HG03575 (cell line): ENCODE measurements at regions not wholly inside any gene's neighbourhood (a gene's known extent, or its start where the extent isn't known, plus 50 kb on each side); places are given as distances from the start of the nearest gene placed in this dataset.

ENCODE experiments used
- ATAC-seq: cut with Tn5 transposase; IDR thresholded peaks from one replicate; pipeline ENCODE4 v1.9.1; 2021; ENCODE audit not compliant: unreplicated experiment, insufficient number of reproducible peaks, low FRiP score; ENCODE audit errors: extremely low read depth

DNA sequence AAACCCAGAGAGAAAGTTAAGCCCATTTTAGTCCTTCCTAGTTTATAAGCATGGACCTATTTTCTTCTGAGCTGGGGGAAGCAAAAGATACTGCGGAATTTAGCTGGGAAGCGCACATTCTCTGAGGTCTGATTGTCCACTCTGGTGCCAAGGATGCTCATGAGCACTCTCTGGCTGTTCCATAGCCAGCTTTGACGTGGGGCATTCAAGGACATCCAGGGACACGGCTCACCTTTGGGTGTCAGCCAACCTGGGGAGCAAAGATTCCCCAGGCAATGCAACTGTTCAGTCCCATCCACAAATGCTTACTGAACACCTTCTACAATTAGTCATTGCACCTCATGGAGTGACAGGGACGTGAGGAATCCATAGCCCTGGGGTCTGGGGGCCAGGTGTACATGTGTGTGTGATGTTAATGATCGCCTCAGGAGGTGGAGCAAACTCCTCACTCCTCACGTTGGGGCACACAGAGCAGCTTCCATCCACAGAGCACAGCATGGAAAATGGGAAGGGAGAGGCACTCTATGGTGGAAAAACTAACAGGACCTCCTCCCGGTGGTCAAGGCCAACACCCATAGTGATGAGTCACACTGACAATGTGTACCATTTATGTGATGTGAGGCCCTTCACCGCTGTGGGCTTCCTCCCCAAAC is 67.5 kb upstream of the IGFBP3 start:
- ATAC-seq = no peak

DNA sequence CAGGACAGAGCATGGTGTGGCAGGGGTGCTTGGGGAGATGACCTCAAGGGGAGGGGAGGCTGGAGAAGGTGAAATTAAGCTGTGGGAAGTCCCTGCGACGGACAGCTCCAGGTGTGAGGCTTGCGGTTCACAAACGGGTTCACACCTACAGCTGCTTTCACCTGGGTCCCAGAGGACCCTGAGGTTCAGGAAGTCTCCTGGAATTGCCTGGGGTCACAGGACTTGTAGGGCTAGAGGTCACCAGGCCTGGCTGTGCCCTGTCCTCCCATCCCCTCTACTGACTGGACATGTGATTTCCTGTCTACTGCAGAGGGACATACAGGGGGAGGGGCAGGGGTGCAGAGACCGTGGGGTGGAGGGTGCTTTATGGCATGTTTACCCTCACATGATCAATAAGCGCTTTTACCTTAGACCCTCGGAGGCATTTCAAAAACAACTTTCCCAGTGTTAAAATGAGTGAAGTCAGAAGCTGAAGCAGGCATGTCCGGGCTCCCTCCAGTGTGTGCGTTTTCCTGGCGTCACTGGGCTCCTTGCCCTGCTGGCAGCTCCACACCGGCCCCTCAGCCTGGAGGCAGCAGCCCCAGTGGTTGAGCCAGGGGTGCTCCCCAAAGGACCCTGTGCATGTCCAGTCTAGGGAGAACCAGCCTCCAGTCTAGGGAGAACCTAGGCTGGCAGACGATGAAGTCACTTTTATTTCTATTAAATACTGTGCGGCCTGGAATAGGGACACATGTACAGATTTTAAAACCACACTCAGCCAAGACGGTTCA is 66.6 kb upstream of the IGFBP3 start:
- no peak for ATAC-seq

DNA sequence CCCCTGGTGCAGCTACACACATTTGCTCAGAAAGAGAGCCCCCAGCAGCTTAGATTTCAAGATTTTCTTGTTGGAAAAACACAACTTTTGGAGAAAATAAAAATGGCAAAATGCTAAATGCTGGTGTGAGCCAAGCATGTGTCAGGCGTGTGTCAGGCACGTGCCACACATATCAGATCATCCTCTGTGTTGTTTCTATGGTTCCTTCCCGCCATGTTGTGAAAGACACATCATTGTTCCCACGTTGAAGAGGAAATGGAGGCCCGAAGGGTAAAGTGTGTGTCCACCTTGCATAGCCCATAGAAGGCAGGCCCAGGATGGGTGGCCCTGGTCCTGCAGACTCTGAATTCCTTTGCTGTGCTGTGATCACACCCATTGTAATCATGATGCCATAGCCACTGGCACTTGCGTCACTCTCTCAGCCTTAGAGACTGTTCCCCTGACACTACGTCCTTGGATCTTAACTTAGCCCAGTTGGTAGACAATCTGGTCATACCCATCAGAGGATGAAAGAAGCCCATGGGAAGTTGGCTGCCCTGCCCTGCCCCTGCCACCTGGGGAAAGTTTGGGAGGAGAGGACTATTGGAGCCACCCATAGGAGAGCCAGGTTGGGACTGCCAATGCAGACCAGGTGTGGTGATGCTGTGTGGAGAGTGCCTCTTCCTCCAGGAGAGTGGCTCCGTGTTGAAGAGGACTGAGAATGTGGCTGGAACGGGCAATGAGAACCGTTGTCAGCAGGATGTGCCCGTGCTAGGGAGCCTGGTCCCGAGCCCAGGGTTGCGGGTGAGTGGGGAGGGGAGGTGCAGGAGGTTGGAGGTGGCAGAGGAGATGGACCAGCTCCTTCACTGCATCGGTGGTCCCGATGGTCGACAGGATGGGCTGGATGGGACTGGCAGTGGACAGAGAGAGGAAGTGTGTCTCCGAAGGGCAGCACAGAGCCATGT is 65.6 kb upstream of the IGFBP3 start:
- ATAC-seq = no peak

DNA sequence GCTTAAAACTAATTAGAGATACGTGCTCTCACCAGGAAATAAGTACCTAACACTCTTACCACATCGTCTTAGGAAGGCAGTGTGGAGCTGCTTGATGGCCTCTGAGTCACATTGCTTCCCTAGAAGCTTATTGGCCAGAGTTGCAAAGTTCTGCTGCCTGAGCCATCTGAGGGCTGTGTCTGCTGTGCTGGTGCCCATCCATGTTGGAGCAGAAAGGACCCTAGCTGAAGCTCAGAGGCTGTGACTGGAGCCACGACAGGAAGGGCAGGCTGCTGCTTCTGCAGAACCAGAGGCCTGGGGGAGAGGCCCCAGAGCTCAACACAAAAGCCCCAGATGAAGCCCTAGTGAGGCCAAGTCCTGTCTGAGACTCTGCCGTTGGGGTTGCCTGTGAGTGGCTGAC is 64.8 kb upstream of the IGFBP3 start:
- ATAC-seq = no peak

DNA sequence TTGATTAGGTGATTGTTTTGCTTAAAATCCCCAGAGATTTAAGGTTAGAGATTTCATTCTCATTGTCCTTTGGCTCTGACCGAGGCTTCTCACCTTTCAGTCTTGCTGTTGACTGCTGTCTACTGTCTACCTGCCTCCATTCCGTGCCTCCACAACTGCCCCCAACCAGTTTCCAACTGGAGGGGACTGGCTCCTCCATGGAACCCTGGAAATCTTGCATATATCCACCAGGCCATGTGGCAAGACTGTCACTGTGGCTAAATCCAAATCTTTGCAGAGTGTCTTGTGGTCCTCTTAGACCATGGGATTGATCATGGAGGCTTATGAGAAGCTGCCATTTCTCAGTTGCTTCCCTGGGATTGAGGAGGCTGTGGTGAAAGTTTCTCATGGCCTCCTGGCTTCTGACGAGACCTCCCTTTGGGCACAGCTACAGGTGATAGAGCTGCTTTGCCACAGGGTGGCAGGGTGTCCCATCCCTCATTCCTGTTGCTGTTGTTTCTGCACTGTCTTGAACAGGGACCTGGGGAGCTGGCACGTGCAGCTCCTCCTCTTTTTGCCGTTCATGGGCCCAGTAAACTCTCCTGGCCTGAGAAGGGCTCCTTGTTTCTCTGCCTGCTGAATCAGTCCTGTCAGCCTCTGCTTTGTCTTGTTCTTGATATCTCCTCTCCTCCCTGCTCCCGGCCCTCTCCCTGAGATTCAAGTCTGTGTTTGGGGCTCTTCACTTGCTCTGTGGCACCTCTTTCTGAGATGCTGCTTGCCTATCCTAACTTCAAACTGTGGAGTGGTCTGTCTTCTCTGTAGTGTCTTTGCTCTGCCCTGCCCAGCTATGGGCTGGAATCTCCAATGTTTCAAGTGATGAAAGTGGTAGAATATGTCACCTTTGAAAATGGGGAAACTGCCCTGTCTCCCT is 63.6 kb upstream of the IGFBP3 start:
- no peak for ATAC-seq

DNA sequence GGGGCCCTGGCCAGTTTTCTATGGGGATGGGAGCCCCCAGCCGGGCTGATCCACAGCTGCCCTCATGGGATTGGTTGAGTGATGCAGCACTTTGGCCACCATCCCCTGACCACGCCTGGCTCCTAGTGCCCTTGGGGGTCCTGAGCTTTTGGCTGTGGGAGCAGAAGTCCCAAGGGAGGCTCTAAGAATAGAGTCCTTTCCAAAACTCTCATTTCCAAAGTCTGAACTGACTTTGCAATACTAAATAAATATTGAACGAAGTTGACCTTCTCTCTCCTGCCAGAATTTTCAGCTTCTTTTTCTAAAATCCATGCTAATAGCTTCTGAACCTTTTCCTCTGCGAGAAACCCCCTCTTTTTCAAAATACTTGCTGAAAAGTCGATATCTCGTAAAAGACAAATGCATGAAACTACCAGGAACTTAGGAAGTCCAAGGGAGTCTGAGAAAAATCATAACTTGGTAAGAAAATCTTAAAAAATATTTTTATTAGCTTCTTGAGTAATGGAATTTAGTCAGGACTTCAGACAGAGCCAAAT is 62.7 kb upstream of the IGFBP3 start:
- ATAC-seq = no peak

DNA sequence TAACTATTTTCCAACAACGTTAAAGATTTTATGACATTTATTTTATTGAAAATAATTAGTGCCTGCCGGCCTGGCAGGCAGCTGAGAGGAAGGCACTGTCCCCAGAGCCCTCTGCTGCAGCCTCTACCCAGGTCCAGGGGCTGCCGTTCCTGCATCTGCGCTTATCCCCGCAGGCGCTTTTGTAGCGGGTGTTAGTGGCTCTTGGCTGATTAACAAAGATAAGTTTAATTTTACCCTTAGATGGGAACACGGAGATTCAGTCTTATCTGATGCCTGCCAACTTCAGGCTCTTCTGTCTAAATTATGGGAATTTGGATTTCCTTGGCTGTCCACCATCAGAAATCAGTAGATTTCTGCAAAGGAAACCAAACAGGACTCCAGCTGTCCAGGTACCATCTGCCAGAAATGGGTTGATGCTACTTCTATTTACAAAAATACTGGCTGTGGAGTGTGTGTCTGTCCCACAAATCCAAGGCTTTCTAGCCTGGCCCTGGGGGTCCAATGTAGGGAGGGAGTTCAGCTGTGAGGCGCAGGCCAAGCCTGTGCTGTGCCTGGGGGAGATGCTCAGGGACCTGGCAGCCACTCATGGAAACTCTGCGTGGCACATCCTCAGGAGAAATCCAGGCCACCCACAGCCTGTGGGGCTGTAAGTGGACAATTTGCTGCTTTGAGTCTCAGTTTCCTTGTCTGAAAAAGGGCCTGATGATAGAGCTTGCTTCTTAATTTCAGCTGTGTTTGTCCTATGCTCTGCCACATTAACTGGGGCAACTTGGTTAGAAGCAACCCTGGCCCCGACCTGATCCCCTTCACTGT is 62.0 kb upstream of the IGFBP3 start:
- no peak for ATAC-seq

DNA sequence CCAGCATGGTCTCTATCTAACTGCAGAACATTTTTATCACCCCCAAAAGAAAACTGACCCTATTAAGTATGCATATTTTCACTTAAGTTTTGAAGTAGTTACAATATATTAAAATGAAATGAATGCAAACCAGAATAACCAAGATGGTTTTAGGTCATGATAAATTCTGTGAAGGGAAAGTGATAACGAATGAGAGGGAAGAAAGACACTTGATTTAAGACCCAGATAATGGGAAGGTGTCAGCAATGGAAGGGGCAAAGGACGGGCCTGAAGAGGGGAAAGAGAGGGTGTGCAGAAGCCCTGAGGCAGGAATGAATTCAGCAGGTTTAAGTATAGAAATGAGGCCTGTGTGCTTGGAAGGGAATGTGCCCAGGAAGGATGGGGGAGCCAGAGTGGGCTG is 61.1 kb upstream of the IGFBP3 start:
- ATAC-seq = no peak

DNA sequence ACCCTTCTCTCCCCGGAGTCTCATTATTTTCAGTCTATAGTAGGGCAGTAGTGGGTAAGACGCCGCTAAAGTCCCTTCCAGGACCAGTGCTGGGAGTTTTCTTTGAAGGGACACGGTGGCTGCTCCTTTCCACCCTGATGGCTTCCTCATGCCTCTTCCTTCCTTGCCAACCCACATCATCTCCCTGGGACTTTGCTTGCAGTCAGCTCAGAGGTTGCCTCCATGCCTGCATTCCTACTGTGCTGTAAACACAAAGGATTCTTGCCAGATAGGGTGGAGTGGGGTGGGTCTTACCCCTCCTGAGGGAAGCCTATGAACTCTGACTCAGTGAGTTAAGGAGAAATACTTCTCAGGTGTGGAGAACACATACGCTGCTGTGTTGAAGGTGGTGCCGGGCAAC is 59.9 kb upstream of the IGFBP3 start:
- ATAC-seq = no peak

DNA sequence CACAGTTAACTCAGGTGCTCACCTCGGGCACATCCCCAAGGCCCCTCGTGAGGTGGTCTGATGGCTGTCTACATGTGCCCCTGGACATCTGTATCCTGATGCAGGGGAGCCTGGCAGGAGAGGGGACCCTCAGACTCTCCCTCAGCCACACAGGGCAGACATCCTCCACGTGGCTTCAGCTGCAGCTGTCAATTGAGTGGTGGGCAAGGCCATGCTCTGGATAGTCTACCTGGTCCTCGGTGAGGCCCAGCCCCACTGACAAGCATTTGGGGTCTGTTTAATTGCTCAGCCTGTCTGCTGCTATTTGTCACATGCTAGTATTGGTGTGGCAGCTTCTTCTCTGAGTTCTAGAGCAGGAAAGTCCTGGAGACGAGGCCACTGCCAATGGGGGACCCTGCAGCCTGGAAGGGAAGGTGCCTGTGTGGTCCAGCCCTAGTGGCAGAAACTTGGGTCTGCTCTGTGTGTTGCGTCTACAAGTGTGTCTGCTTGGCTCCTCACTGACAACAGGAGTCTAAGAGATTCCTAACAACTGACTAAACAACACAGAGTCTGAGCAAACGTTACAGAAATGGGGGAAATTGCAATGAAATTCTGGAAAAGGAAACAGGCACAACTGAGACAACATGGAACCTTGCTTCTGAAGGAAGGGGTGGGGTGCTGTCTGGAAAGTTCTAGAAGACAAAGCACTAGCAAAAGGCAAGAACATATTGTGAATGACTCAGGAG is 59.3 kb upstream of the IGFBP3 start:
- no peak for ATAC-seq

DNA sequence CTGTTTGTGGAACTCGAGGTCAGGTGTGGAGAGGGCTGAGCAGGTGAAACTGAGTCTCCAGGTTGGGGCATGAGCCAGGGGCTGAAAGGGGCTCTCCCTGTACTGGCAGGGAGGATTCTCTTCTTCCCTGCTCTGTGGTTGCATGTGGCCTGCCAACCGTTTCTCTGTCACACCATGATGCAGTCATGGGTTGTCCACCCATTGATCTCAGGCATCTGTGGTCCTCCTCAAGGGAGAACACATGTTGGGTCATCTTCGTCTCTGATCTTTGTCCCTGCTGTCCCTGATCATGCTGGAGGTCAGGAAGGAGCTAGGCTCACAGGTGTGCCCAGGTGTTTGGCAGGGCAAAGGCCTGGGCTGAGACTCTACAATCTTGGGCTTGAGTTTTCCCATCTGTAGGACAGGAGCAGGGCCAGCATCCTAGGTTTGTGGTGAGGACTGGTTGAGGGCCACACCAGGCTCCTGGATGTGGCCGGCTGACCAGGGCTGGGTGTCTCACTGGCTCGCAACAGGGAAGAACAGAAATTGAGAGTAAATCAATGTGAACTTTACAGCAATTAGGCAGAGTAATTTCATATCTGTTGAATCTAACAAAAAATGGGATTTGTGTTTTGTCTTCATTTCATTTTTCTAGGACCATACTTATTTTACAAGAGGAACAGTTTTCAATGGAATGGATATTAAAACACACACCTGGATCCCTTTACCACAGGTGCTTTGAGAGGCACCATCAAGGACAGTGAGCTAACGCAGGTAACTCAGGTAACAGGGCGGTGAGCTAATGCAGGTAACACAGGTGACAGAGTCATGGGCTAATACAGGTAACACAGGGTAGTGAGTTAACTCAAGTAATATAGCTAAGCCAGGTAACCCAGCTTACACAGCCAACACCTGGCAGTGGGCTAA is 58.5 kb upstream of the IGFBP3 start:
- no peak for ATAC-seq

DNA sequence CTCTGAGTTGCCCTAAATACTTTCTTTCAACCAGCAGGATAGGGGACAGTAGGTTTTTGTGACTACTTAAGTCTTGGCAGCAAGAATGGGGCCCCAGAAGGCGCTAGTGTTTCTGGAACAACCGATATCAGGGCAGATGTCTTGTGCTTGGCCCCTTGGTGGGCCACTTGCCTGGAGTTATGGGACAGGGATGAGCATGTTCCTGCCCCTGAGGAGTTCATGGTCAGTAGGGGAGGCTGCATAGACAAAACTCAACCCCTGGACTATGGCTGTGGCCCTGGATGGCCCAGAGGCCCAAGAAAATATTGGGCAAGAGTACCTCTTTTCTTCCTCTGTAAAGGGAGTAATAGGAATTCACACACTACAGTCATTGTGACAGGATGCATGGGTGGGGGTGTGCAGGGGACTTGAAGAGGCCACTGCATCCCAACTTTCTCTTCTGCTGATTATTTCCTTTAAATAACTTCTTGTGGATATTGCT is 57.7 kb upstream of the IGFBP3 start:
- no peak for ATAC-seq

DNA sequence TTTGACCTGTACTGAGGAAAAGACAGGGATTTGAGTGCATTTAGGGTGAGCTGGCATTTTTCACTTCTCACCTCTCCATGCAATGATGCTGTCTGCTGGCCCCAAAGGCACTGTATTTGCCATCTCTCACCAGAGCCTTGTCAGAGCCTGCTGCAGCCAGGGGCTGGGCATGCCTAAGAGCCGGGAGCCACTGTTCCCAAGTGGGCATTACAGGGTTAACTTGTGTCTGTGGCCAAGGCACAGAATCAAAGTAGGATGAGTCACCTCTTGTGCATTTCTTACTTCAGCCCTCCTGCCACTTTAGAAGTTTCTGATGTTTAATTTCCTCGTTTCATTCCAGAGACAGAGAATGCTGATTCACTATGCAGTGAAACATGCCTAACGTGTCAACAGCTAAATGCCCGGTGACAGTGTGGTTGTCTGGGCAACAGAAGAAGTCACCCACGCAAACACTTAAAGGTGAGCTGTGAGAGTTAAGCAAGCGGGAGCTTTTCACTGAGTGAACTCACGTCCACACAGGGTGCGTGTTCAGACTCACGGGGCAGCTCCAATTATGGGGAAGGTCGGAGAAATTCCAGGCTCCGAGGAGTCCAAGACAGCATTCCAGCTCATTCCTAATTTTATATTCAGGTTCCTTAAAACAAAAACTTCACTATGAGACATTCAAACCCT is 57.1 kb upstream of the IGFBP3 start:
- ATAC-seq = no peak

DNA sequence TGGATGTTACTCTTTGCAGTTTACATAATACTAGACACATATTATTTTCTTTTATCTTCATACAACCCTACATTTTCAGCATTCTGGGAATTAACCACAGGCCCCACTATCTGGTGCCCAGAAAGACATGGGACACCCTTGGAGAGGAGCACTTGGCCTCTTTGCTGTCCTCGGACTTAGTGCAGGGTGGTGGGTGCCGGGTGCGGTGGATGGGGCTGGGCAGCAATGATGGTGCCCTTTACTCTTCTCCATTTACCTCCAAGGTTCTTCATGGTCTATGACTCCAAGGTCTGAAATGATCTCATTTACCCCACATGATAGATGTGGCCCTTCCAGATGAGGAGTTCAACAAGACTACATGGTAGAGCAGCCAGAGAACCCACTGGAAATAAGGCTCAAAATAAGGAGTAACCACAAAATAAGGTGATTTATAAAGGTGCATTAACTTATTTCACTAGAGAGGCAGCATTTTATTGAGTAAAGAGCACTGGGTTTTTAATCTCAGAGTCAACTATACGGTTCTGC is 56.2 kb upstream of the IGFBP3 start:
- ATAC-seq = no peak

DNA sequence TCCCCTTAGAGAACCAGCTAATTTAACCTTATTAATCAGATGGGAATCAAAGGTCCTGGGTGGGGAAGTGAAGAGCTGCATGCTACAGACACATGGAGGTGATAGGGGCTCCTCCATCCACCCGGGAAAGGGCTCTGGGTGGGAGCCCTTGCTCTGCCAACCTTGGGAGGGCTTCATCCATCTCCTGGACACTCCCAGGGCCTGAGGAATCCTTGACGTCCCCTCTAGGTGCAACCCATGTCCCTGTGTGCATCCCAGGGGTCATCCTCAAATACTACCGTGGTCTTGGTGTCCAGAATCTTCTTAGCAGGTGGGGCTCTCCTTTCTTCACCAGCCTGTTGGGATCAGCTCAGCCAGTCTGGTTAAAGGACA is 55.4 kb upstream of the IGFBP3 start:
- no peak for ATAC-seq
